IMR-90 (cell line): ENCODE measurements at regions not wholly inside any gene's neighbourhood (a gene's known extent, or its start where the extent isn't known, plus 50 kb on each side); places are given as distances from the start of the nearest gene placed in this dataset.
A peak's percentile ranks its signal among the peaks of the same experiment; 100 is the strongest.

Experiments
- ATAC-seq: fragments of 200-7000 bp; cut with Tn5 transposase; 2 replicates; pipeline ENCODE4 v1.9.1; 2020; ENCODE audit warnings: low read depth, mild to moderate bottlenecking, moderate library complexity
- BruUV-seq: library from RNA; stranded (reverse); fragments of 400-500 nt; replicated peaks from 2 replicates; lab custom pipeline; 2021; lab: Mats Ljungman, UMichigan
- CTCF ChIA-PET: fragments of 300-600 bp; formaldehyde crosslinking; extraction: SDS; loops from one replicate; lab custom pipeline; 2021; ENCODE audit warnings: antibody characterized with exemption; lab: Yijun Ruan, JAX
- POLR2A ChIA-PET: fragments of 300-600 bp; sonication (Branson Sonifier 250); formaldehyde crosslinking; loops from one replicate; lab custom pipeline; 2022; ENCODE audit warnings: antibody characterized with exemption; ENCODE audit not compliant: unreplicated experiment; lab: Charles Lee
- DNase-seq: peaks from one replicate; pipeline ENCODE4 v3.0.0; 2013
- H2AFZ ChIP-seq: replicated peaks from 2 replicates; pipeline ENCODE3; 2013; ENCODE audit warnings: low read length, mild to moderate bottlenecking; ENCODE audit not compliant: poor library complexity
- H2AK5ac ChIP-seq: 2 replicates; pipeline ENCODE4 v1.6.1; 2013; ENCODE audit warnings: low read depth, low read length, inconsistent platforms
- H2AK9ac ChIP-seq: replicated peaks from 2 replicates; pipeline ENCODE3; 2013; ENCODE audit warnings: mild to moderate bottlenecking, low read depth, low read length, moderate library complexity; ENCODE audit not compliant: poor library complexity
- H2BK120ac ChIP-seq: 2 replicates; pipeline ENCODE4 v1.6.1; 2013; ENCODE audit warnings: low read depth, low read length, inconsistent platforms
- H2BK15ac ChIP-seq: 3 replicates; pipeline ENCODE4 v1.6.1; 2013; ENCODE audit warnings: low read depth, low read length, inconsistent platforms
- H2BK20ac ChIP-seq: 2 replicates; pipeline ENCODE4 v1.6.1; 2013; ENCODE audit warnings: low read depth, mild to moderate bottlenecking, inconsistent platforms, low read length, moderate library complexity
- H2BK5ac ChIP-seq: 2 replicates; pipeline ENCODE4 v1.6.1; 2013; ENCODE audit warnings: mild to moderate bottlenecking, low read depth, low read length, inconsistent platforms; ENCODE audit not compliant: poor library complexity, severe bottlenecking
- H3K14ac ChIP-seq: replicated peaks from 2 replicates; pipeline ENCODE4 v1.6.1; 2013; ENCODE audit warnings: low read depth, low read length, inconsistent platforms
- H3K18ac ChIP-seq: 2 replicates; pipeline ENCODE4 v1.6.1; 2013; ENCODE audit warnings: low read depth, low read length, control low read depth
- H3K23ac ChIP-seq: 2 replicates; pipeline ENCODE4 v1.6.1; 2013; ENCODE audit warnings: low read depth, low read length, inconsistent platforms
- H3K27ac ChIP-seq: 2 replicates; pipeline ENCODE4 v1.5.1; 2013; ENCODE audit warnings: mild to moderate bottlenecking, control low read depth, low read length; ENCODE audit not compliant: insufficient read depth
- H3K27me3 ChIP-seq: 2 replicates; pipeline ENCODE4 v1.6.1; 2013; ENCODE audit warnings: low read length; ENCODE audit not compliant: control insufficient read depth, insufficient read depth
- H3K36me3 ChIP-seq: 2 replicates; pipeline ENCODE4 v1.6.1; 2013; ENCODE audit warnings: low read length, mixed read lengths; ENCODE audit not compliant: control insufficient read depth, insufficient read depth
- H3K4ac ChIP-seq: 2 replicates; pipeline ENCODE4 v1.6.1; 2013; ENCODE audit warnings: low read depth, low read length, inconsistent platforms
- H3K4me1 ChIP-seq: 2 replicates; pipeline ENCODE4 v1.6.1; 2013; ENCODE audit warnings: low read length, mixed read lengths; ENCODE audit not compliant: control insufficient read depth, insufficient read depth
- H3K4me2 ChIP-seq: 2 replicates; pipeline ENCODE4 v1.6.1; 2013; ENCODE audit warnings: low read depth, mild to moderate bottlenecking, control low read depth, low read length, moderate library complexity
- H3K4me3 ChIP-seq: 2 replicates; pipeline ENCODE4 v1.5.1; 2013; ENCODE audit warnings: low read depth, mild to moderate bottlenecking, control low read depth, low read length, moderate library complexity; ENCODE audit not compliant: insufficient read depth
- H3K56ac ChIP-seq: 2 replicates; pipeline ENCODE4 v1.6.1; 2013; ENCODE audit warnings: low read length, inconsistent platforms; ENCODE audit not compliant: insufficient read depth; ENCODE audit errors: extremely low read depth
- H3K79me1 ChIP-seq, 2 experiments: 2 replicates each; pipeline ENCODE4 v1.6.1; 2013; ENCODE audit warnings: low read length in 2 of 2, inconsistent platforms in 1 of 2, low read depth in 1 of 2
- H3K9ac ChIP-seq: 2 replicates; pipeline ENCODE4 v1.6.1; 2013; ENCODE audit warnings: low read depth, low read length, control low read depth
- H3K9me1 ChIP-seq: 2 replicates; pipeline ENCODE4 v1.6.1; 2013; ENCODE audit warnings: low read length, inconsistent platforms; ENCODE audit not compliant: insufficient read depth
- H3K9me3 ChIP-seq: 2 replicates; pipeline ENCODE4 v1.6.1; 2013; ENCODE audit warnings: low read length; ENCODE audit not compliant: control insufficient read depth, insufficient read depth
- H4K20me1 ChIP-seq: 2 replicates; pipeline ENCODE4 v1.6.1; 2013; ENCODE audit warnings: low read length, inconsistent platforms; ENCODE audit not compliant: insufficient read depth
- H4K5ac ChIP-seq: 2 replicates; pipeline ENCODE4 v1.6.1; 2013; ENCODE audit warnings: mild to moderate bottlenecking, low read depth, low read length, control low read depth
- H4K8ac ChIP-seq, 2 experiments: 2 replicates each; pipeline ENCODE4 v1.6.1; 2013; ENCODE audit warnings: low read depth in 2 of 2, low read length in 2 of 2, control low read depth in 1 of 2, inconsistent platforms in 1 of 2
- H4K91ac ChIP-seq: 2 replicates; pipeline ENCODE4 v1.6.1; 2013; ENCODE audit warnings: low read depth, low read length, inconsistent platforms; ENCODE audit not compliant: insufficient read depth
- BHLHE40 ChIP-seq: fragments of 150-350 bp; IDR thresholded peaks from 2 replicates; pipeline ENCODE4 v1.6.1; 2016; ENCODE audit warnings: mild to moderate bottlenecking, low read depth, low read length
- FOS ChIP-seq: fragments of 150-350 bp; IDR thresholded peaks from 2 replicates; pipeline ENCODE4 v1.6.1; 2016; ENCODE audit warnings: low read depth, low read length
- MAFK ChIP-seq: IDR thresholded peaks from 2 replicates; pipeline ENCODE4 v1.6.1; 2012; ENCODE audit warnings: low read depth, low read length, improper control_type of control experiment
- MAZ ChIP-seq: IDR thresholded peaks from 2 replicates; pipeline ENCODE4 v1.6.1; 2012; ENCODE audit warnings: low read depth, mild to moderate bottlenecking, low read length, improper control_type of control experiment, moderate library complexity, borderline replicate concordance
- MXI1 ChIP-seq: IDR thresholded peaks from 2 replicates; pipeline ENCODE4 v1.6.1; 2012; ENCODE audit warnings: low read depth, mild to moderate bottlenecking, low read length, moderate library complexity, borderline replicate concordance
- NFE2L2 ChIP-seq: fragments of 150-350 bp; IDR thresholded peaks from 2 replicates; pipeline ENCODE4 v1.6.1; 2016; ENCODE audit warnings: low read depth, mild to moderate bottlenecking, low read length
- POLR2A ChIP-seq: IDR thresholded peaks from 2 replicates; pipeline ENCODE4 v1.6.1; 2012; ENCODE audit warnings: mild to moderate bottlenecking, low read depth, low read length
- RAD21 ChIP-seq: IDR thresholded peaks from 2 replicates; pipeline ENCODE4 v1.6.1; 2012; ENCODE audit warnings: low read length, improper control_type of control experiment
- RFX5 ChIP-seq: IDR thresholded peaks from 2 replicates; pipeline ENCODE4 v1.8.0; 2012; ENCODE audit warnings: low read depth, mild to moderate bottlenecking, low read length, moderate library complexity
- WGBS, 2 experiments: methylation state at CpG; one replicate each; pipeline versions ENCODE4 v1.1.5 to v1.1.7; 2013; ENCODE audit warnings: missing lambda C conversion rate in 2 of 2; ENCODE audit not compliant: insufficient read length in 1 of 2; ENCODE audit errors: extremely low coverage in 2 of 2; 5-methylcytosine and 5-hydroxymethylcytosine counted together
- dilution Hi-C: fragments of 300-500 bp; cut with HindIII; formaldehyde crosslinking; loops from one replicate; pipeline ENCODE4 v1.14.3; 2018; ENCODE audit warnings: low sequenced_read_pairs; ENCODE audit not compliant: unreplicated experiment
- in situ Hi-C: fragments of 300-500 bp; cut with MboI; formaldehyde crosslinking; loops from 3 replicates; pipeline ENCODE4 v1.14.3; 2019; ENCODE audit warnings: low sequenced_read_pairs, inconsistent platforms, mixed read lengths
- intact Hi-C: fragments of 100-400 bp; cut with micrococcal nuclease; formaldehyde crosslinking; loops from 2 replicates; pipeline ENCODE4 v1.10.0; 2022
- TF ChIP-seq, protein P1 (sequence below): fragments of 150-350 bp; IDR thresholded peaks from 2 replicates; pipeline ENCODE4 v1.6.1; 2016; ENCODE audit warnings: low read depth, mild to moderate bottlenecking, low read length, moderate library complexity, borderline replicate concordance

- no peak overlapping the region for H2BK20ac ChIP-seq
- ChIA-PET POLR2A (no interaction called here), CTCF (no interaction called here)
- H3K4me3 ChIP-seq = no peak overlapping the region
- H3K4me2 ChIP-seq = no peak overlapping the region
- H3K14ac ChIP-seq = no peak overlapping the region; the same call in 1 of the 2 replicates
- no peak overlapping the region for H3K23ac ChIP-seq
- no peak overlapping the region for H4K91ac ChIP-seq
- no peaks in the 10 kb centered on the region for H3K9me1 ChIP-seq
- H2AK5ac ChIP-seq = no peak overlapping the region
- no peak overlapping the region for H3K56ac ChIP-seq
- H4K8ac ChIP-seq = 0 out of 4 replicates have a peak overlapping the region, but pooled peaks of 1 of the 2 experiments have one; percentile 10
- DNase-seq (no peak), ATAC-seq (no peak)
- TF ChIP-seq, protein P1, sequence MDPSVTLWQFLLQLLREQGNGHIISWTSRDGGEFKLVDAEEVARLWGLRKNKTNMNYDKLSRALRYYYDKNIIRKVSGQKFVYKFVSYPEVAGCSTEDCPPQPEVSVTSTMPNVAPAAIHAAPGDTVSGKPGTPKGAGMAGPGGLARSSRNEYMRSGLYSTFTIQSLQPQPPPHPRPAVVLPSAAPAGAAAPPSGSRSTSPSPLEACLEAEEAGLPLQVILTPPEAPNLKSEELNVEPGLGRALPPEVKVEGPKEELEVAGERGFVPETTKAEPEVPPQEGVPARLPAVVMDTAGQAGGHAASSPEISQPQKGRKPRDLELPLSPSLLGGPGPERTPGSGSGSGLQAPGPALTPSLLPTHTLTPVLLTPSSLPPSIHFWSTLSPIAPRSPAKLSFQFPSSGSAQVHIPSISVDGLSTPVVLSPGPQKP = no peak
- TF ChIP-seq RFX5 (no peak), BHLHE40 (no peak), POLR2A (no peak), NFE2L2 (no peak), RAD21 (no peak), MAZ (no peak), MAFK (no peak), FOS (no peak), MXI1 (no peak)
- H2BK15ac ChIP-seq = no peak overlapping the region
- no peaks in the 10 kb centered on the region for H3K36me3 ChIP-seq
- no peak overlapping the region for H3K9ac ChIP-seq
- H3K4ac ChIP-seq = no peak overlapping the region
- H2AFZ ChIP-seq = no peak overlapping the region
- in situ Hi-C loops (no loop called here), intact Hi-C loops (no loop called here), dilution Hi-C loops (no loop called here)
- no peaks in the 10 kb centered on the region for H3K9me3 ChIP-seq
- 100% methylated on average over 1 of the region's 4 CpGs; no CpG with 5 or more reads in 1 of the 2 experiments for WGBS, 2 experiments
- no peak overlapping the region for H2BK120ac ChIP-seq
- no TSS peak for BruUV-seq
- H3K18ac ChIP-seq = no peak overlapping the region
- H2AK9ac ChIP-seq = no peak overlapping the region
- H3K4me1 ChIP-seq = peaks cover 3% of the 10 kb centered on the region; the same call in 1 of the 2 replicates
- H3K27ac ChIP-seq = no peak overlapping the region
- H3K79me1 ChIP-seq = no peaks in the 10 kb centered on the region
- no peak overlapping the region for H4K5ac ChIP-seq
- H2BK5ac ChIP-seq = no peak overlapping the region
- H4K20me1 ChIP-seq = no peaks in the 10 kb centered on the region
- H3K27me3 ChIP-seq = no peaks in the 10 kb centered on the region
Measured at GRCh38 chr2:150997066-150997465, 264.6 kb downstream of the RBM43 start.
